ENCODE measurements at regions not wholly inside any gene's neighbourhood (a gene's known extent, or its start where the extent isn't known, plus 50 kb on each side); places are given as distances from the start of the nearest gene placed in this dataset.

DNA sequence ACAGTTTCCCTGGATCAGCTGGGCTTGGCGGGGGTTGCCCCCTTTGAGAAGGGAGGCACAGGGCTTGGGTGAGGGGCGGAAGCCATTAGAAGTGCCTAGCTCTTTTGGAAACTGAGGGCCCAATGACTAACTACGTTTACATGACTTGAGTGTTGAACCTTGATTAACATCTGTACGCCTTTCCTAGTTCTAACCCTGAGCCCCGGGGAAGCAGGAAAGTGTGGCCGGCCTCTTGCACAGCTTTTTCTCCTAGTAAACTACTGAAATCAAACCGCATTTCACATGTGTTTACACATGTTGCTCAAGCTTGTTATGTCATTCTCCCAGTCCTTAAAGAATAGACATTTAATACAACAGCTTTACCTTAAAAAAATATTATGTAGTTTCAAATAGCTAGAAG, 1356.4 kb upstream of the TMEM132C start:
- TF ChIP-seq TCF12 (IDR thresholded peaks at IDR 0.05; ENCODE audit: low read depth, low read length) (no peak), POLR2A (IDR thresholded peaks at IDR 0.05; ENCODE audit: low read depth, low read length) (no peak), EED (IDR thresholded peaks at IDR 0.05; ENCODE audit: low read depth) (no peak), POLR2AphosphoS2 (IDR thresholded peaks at IDR 0.05; ENCODE audit: low read depth, low read length) (no peak), SMAD5 (IDR thresholded peaks at IDR 0.05; ENCODE audit: low read depth) (no peak), ZNF274 (IDR thresholded peaks at IDR 0.05; ENCODE audit: insufficient read depth, insufficient read length) (no peak), NRF1 (conservative IDR thresholded peaks at IDR 0.05; ENCODE audit: low read depth, low read length) (no peak), EZH2 (IDR thresholded peaks at IDR 0.05; ENCODE audit: borderline replicate concordance, control insufficient read depth, low read depth, low read length) (no peak)
- TF ChIP-seq, protein P1, sequence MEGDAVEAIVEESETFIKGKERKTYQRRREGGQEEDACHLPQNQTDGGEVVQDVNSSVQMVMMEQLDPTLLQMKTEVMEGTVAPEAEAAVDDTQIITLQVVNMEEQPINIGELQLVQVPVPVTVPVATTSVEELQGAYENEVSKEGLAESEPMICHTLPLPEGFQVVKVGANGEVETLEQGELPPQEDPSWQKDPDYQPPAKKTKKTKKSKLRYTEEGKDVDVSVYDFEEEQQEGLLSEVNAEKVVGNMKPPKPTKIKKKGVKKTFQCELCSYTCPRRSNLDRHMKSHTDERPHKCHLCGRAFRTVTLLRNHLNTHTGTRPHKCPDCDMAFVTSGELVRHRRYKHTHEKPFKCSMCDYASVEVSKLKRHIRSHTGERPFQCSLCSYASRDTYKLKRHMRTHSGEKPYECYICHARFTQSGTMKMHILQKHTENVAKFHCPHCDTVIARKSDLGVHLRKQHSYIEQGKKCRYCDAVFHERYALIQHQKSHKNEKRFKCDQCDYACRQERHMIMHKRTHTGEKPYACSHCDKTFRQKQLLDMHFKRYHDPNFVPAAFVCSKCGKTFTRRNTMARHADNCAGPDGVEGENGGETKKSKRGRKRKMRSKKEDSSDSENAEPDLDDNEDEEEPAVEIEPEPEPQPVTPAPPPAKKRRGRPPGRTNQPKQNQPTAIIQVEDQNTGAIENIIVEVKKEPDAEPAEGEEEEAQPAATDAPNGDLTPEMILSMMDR (IDR thresholded peaks at IDR 0.05 in 2 of 3, conservative IDR thresholded peaks at IDR 0.05 in 1 of 3; ENCODE audit: control insufficient read depth in 2 of 3, extremely low read depth in 1 of 3, insufficient read depth in 1 of 3, low read depth in 3 of 3, low read length in 3 of 3), result no peak
- TF ChIP-seq, protein P2, sequence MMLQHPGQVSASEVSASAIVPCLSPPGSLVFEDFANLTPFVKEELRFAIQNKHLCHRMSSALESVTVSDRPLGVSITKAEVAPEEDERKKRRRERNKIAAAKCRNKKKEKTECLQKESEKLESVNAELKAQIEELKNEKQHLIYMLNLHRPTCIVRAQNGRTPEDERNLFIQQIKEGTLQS (IDR thresholded peaks at IDR 0.05; ENCODE audit: borderline replicate concordance, extremely low read depth, low read depth, low read length), result no peak
- TF ChIP-seq, protein P3, sequence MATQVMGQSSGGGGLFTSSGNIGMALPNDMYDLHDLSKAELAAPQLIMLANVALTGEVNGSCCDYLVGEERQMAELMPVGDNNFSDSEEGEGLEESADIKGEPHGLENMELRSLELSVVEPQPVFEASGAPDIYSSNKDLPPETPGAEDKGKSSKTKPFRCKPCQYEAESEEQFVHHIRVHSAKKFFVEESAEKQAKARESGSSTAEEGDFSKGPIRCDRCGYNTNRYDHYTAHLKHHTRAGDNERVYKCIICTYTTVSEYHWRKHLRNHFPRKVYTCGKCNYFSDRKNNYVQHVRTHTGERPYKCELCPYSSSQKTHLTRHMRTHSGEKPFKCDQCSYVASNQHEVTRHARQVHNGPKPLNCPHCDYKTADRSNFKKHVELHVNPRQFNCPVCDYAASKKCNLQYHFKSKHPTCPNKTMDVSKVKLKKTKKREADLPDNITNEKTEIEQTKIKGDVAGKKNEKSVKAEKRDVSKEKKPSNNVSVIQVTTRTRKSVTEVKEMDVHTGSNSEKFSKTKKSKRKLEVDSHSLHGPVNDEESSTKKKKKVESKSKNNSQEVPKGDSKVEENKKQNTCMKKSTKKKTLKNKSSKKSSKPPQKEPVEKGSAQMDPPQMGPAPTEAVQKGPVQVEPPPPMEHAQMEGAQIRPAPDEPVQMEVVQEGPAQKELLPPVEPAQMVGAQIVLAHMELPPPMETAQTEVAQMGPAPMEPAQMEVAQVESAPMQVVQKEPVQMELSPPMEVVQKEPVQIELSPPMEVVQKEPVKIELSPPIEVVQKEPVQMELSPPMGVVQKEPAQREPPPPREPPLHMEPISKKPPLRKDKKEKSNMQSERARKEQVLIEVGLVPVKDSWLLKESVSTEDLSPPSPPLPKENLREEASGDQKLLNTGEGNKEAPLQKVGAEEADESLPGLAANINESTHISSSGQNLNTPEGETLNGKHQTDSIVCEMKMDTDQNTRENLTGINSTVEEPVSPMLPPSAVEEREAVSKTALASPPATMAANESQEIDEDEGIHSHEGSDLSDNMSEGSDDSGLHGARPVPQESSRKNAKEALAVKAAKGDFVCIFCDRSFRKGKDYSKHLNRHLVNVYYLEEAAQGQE (IDR thresholded peaks at IDR 0.05; ENCODE audit: low read depth, low read length), result no peak
